CD8-positive, alpha-beta memory T cell (primary cell): ENCODE measurements at regions not wholly inside any gene's neighbourhood (a gene's known extent, or its start where the extent isn't known, plus 50 kb on each side); places are given as distances from the start of the nearest gene placed in this dataset.

ENCODE experiments used
- CTCF ChIA-PET: fragments of 350-600 bp; sonication (Branson Sonifier 250); formaldehyde crosslinking; loops from one replicate; lab custom pipeline; 2021; ENCODE audit warnings: antibody characterized with exemption; lab: Charles Lee
- POLR2A ChIA-PET: fragments of 350-600 bp; sonication (Branson Sonifier 250); formaldehyde crosslinking; loops from one replicate; lab custom pipeline; 2021; ENCODE audit warnings: antibody characterized with exemption; lab: Charles Lee
- DNase-seq, 5 donors: peaks; one replicate each; pipeline versions ENCODE4 v3.0.0 to v3.0.0-alpha.2; 2020 to 2022; ENCODE audit warnings: mixed read lengths in 1 of 5
- H3K27ac ChIP-seq: one replicate; pipeline ENCODE4 v1.7.0; 2013; ENCODE audit warnings: low read depth, mild to moderate bottlenecking, low read length, moderate library complexity
- H3K27me3 ChIP-seq: 2 replicates; pipeline ENCODE4 v1.7.0; 2013; ENCODE audit warnings: low read length, mild to moderate bottlenecking; ENCODE audit not compliant: insufficient read depth, poor library complexity, severe bottlenecking
- H3K36me3 ChIP-seq: 2 replicates; pipeline ENCODE4 v1.7.0; 2013; ENCODE audit warnings: mild to moderate bottlenecking, low read length, moderate library complexity; ENCODE audit not compliant: insufficient read depth
- H3K4me1 ChIP-seq: 2 replicates; pipeline ENCODE4 v1.7.0; 2013; ENCODE audit warnings: mild to moderate bottlenecking, low read length, moderate library complexity; ENCODE audit not compliant: insufficient read depth
- H3K4me3 ChIP-seq: 2 replicates; pipeline ENCODE4 v1.7.0; 2013; ENCODE audit warnings: mild to moderate bottlenecking, low read length
- H3K9me3 ChIP-seq: 2 replicates; pipeline ENCODE4 v1.7.0; 2013; ENCODE audit warnings: mild to moderate bottlenecking, low read length
- H3K27ac Mint-ChIP-seq, 8 donors: one replicate each; pipeline ENCODE4 v1.8.0; 2020 to 2021; ENCODE audit warnings: mixed read lengths in 8 of 8, mild to moderate bottlenecking in 6 of 8, inconsistent platforms in 3 of 8, moderate library complexity in 3 of 8
- H3K27me3 Mint-ChIP-seq, 2 donors: one replicate each; pipeline ENCODE4 v1.8.0; 2020 to 2021; ENCODE audit warnings: mixed read lengths in 2 of 2, mild to moderate bottlenecking in 1 of 2, moderate library complexity in 1 of 2
- H3K36me3 Mint-ChIP-seq, 3 donors: one replicate each; pipeline ENCODE4 v1.8.0; 2020 to 2021; ENCODE audit warnings: mixed read lengths in 3 of 3, inconsistent platforms in 1 of 3, mild to moderate bottlenecking in 1 of 3
- H3K4me1 Mint-ChIP-seq, 3 donors: one replicate each; pipeline ENCODE4 v1.8.0; 2020 to 2021; ENCODE audit warnings: mixed read lengths in 3 of 3, inconsistent platforms in 1 of 3, mild to moderate bottlenecking in 1 of 3
- H3K4me3 Mint-ChIP-seq, 7 donors: one replicate each; pipeline ENCODE4 v1.8.0; 2020 to 2021; ENCODE audit warnings: mixed read lengths in 7 of 7, mild to moderate bottlenecking in 6 of 7, moderate library complexity in 4 of 7, inconsistent platforms in 2 of 7
- H3K9me3 Mint-ChIP-seq, 5 donors: one replicate each; pipeline ENCODE4 v1.8.0; 2020 to 2022; ENCODE audit warnings: mixed read lengths in 5 of 5, mild to moderate bottlenecking in 3 of 5, moderate library complexity in 2 of 5, inconsistent platforms in 1 of 5

DNA sequence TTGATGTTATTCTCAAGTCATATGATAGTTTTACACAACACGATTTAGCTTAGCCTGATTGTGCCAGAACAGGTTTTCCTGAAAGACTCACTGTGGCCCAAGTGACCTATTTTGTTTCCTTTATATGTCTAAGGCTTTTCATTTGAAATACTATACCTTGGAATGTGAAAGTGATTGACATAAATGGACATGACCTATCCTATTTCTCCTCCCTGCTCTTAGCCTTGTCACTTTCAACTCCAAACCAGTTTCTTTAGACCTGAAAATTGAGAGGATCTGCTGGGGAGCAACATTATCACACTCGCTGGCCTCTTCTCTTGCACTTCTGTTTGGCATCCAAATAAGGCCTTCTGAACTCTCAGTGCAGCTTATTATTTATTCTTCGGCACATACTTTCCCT lies 496.8 kb downstream of the MAT2B start:
- ChIA-PET POLR2A (no interaction called here), CTCF (no interaction called here)
- no peaks in the 10 kb centered on the region for H3K36me3 ChIP-seq
- Mint-ChIP-seq H3K9me3 (peaks cover 1 to 20% (median 2%) of the 10 kb centered on the region in 5 donors), H3K4me1 (no peaks in the 10 kb centered on the region), H3K27ac (no peak overlapping the region), H3K27me3 (peaks cover 0 to 1% of the 10 kb centered on the region in 2 donors), H3K4me3 (no peak overlapping the region), H3K36me3 (no peaks in the 10 kb centered on the region)
- DNase-seq = no peak
- H3K4me1 ChIP-seq = no peaks in the 10 kb centered on the region
- no peak overlapping the region for H3K4me3 ChIP-seq
- H3K27ac ChIP-seq = no peak overlapping the region
- no peaks in the 10 kb centered on the region for H3K9me3 ChIP-seq
- no peaks in the 10 kb centered on the region for H3K27me3 ChIP-seq

DNA sequence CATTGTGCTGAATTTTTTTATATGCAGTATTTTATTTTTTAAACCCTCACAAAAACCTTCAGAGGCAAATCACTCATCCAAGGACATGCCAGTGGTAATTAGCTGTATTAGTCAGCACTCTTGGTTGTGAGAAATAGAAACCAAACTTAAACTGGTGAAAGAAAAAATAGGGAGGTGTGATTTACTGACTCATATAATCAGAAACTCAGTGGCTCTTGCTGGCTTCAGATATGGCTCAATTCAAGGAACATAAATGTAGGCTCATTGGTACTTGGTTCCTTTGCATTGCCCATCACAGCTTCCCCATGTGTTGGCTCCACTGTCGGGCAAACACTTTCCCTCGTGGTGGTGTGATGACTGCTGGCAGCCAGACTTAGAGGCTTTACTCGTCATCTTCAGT lies 497.2 kb downstream of the MAT2B start:
- H3K9me3 ChIP-seq = no peaks in the 10 kb centered on the region
- no peak overlapping the region for H3K27ac ChIP-seq
- no peak overlapping the region for H3K4me3 ChIP-seq
- Mint-ChIP-seq H3K27me3 (peaks cover 0 to 1% of the 10 kb centered on the region in 2 donors), H3K4me1 (no peaks in the 10 kb centered on the region), H3K9me3 (peaks cover 0 to 20% (median 2%) of the 10 kb centered on the region in 5 donors), H3K4me3 (no peak overlapping the region), H3K36me3 (no peaks in the 10 kb centered on the region), H3K27ac (no peak overlapping the region)
- H3K27me3 ChIP-seq = no peaks in the 10 kb centered on the region
- DNase-seq = no peak
- no peaks in the 10 kb centered on the region for H3K36me3 ChIP-seq
- CTCF ChIA-PET = no interaction called here
- no peaks in the 10 kb centered on the region for H3K4me1 ChIP-seq
- POLR2A ChIA-PET = no interaction called here

DNA sequence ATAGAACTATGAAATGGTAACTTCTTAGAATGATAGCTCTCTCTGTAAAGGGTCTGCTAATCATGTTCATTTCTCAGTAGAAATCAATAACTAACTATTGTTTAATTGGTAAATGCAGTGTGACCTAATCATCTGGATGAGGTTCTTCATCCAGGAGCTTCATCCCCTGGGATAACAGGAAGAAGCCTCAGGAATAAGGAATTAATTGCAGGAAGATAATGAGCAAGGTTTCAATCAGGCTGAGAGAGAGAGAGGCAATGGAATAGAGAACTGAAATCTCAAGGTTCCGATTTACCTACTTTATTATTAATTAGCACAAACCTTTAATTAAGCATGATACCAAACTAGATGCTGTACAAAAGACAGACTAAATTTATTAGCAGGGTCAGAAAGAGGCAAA lies 499.7 kb downstream of the MAT2B start:
- H3K9me3 ChIP-seq = no peaks in the 10 kb centered on the region
- Mint-ChIP-seq H3K36me3 (no peaks in the 10 kb centered on the region), H3K4me1 (no peaks in the 10 kb centered on the region), H3K9me3 (peaks cover 0 to 16% (median 2%) of the 10 kb centered on the region in 5 donors), H3K4me3 (no peak overlapping the region), H3K27me3 (peaks cover 0 to 1% of the 10 kb centered on the region in 2 donors), H3K27ac (no peak overlapping the region)
- no peaks in the 10 kb centered on the region for H3K4me1 ChIP-seq
- DNase-seq = no peak
- CTCF ChIA-PET = no interaction called here
- H3K27me3 ChIP-seq = no peaks in the 10 kb centered on the region
- no peak overlapping the region for H3K4me3 ChIP-seq
- no peak overlapping the region for H3K27ac ChIP-seq
- POLR2A ChIA-PET = no interaction called here
- H3K36me3 ChIP-seq = no peaks in the 10 kb centered on the region

DNA sequence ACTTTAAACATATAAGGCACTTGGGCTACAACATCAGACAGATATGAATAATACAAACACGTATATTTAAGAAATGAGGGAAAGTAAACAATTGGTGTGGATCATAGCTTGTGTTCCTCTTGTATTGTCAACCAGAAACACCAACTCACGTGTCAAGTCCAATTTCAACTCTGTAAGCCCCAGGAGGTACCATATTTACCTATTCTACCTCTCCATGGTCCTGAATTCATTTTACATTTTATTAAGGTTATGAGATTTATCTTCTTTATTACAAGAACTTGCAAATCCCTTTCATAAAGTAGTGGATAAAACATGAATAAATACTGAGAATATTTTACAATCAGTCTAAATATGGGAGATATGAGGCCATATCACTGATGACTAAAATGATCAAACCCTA lies 501.6 kb downstream of the MAT2B start:
- H3K4me1 Mint-ChIP-seq = no peaks in the 10 kb centered on the region
- Histone ChIP-seq H3K36me3 (no peaks in the 10 kb centered on the region), H3K27me3 (no peaks in the 10 kb centered on the region), H3K4me3 (no peak overlapping the region), H3K9me3 (no peaks in the 10 kb centered on the region), H3K4me1 (no peaks in the 10 kb centered on the region), H3K27ac (no peak overlapping the region)
- peaks cover 0 to 1% of the 10 kb centered on the region in 2 donors for H3K27me3 Mint-ChIP-seq
- peaks cover 0 to 13% (median 2%) of the 10 kb centered on the region in 5 donors for H3K9me3 Mint-ChIP-seq
- no peak overlapping the region for H3K4me3 Mint-ChIP-seq
- DNase-seq = no peak
- POLR2A ChIA-PET = no interaction called here
- CTCF ChIA-PET = no interaction called here
- no peaks in the 10 kb centered on the region for H3K36me3 Mint-ChIP-seq
- no peak overlapping the region for H3K27ac Mint-ChIP-seq

DNA sequence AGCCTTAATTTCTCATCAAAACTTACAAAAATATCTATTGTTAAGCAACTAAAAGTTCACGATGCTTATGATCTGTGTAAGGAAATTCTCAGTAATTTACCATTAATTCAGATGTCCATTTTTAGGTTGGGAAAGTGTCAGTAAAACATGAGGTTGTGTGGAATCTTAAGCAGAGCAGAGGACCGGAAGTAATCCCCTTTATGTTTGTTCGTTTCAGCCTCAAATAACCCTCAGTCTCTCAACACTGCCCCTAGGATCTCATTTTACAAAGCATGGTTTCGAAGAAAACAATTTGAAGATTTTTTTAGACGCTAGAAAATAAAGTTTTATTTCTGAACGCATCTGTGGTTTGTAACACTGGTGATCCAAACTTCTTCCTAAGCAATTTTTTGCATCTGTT lies 504.2 kb downstream of the MAT2B start:
- no peak for DNase-seq
- ChIA-PET CTCF (no interaction called here), POLR2A (no interaction called here)
- Mint-ChIP-seq H3K36me3 (no peaks in the 10 kb centered on the region), H3K4me1 (no peaks in the 10 kb centered on the region), H3K4me3 (no peak overlapping the region), H3K27me3 (no peaks in the 10 kb centered on the region), H3K27ac (no peak overlapping the region), H3K9me3 (peaks cover 0 to 13% (median 2%) of the 10 kb centered on the region in 5 donors)
- H3K9me3 ChIP-seq = no peaks in the 10 kb centered on the region
- no peak overlapping the region for H3K27ac ChIP-seq
- no peak overlapping the region for H3K4me3 ChIP-seq
- no peaks in the 10 kb centered on the region for H3K4me1 ChIP-seq
- H3K36me3 ChIP-seq = no peaks in the 10 kb centered on the region
- H3K27me3 ChIP-seq = no peaks in the 10 kb centered on the region

DNA sequence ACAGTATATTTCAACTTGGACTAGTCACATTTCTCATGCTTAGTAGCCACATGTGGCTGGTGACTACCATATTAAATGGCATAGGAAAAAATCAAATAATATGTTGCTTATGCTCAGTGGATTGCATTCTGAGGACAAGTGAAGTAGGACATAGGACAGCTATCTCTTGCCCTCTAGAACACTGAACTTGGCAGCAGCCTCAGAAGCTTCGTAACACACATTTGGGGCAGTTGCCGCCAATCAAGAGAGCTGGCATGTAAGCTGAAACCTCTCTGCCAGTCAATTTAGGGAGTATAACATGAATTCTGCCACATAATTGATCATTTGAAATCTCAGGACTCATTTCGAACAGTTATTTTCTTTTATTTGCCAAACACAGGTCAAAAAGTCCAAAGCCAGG lies 505.5 kb downstream of the MAT2B start:
- Histone ChIP-seq H3K36me3 (no peaks in the 10 kb centered on the region), H3K27ac (no peak overlapping the region), H3K9me3 (no peaks in the 10 kb centered on the region), H3K27me3 (no peaks in the 10 kb centered on the region), H3K4me3 (no peak overlapping the region), H3K4me1 (no peaks in the 10 kb centered on the region)
- Mint-ChIP-seq H3K9me3 (peaks cover 0 to 7% (median 2%) of the 10 kb centered on the region in 5 donors), H3K27me3 (no peaks in the 10 kb centered on the region), H3K4me1 (no peaks in the 10 kb centered on the region), H3K27ac (no peak overlapping the region), H3K36me3 (no peaks in the 10 kb centered on the region), H3K4me3 (no peak overlapping the region)
- ChIA-PET POLR2A (no interaction called here), CTCF (interaction anchor here (0.6 kb wide), 1 partner anchor 106 kb away, joined by 3 read pairs; no protein-coding TSS in a partner anchor)
- DNase-seq = no peak

DNA sequence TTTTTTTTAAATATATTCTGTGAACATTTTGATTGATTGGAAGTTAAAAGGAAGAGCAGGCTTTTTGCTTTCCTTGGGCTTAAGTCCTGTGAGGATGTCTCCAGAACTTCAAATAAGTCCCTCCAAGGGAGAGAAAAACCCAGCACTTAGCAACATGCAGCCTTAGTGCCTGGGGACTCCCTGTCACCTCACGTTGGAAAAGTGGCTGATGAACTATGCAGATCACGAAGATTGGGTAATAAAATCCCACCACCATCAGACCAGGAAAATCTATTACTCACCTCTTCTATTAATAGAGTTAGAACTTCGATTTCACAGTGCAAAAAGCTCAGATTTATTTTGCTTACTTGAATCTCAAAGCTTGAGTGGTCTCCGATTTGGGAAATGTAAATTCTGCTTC lies 507.0 kb downstream of the MAT2B start:
- H3K9me3 Mint-ChIP-seq = peaks cover 0 to 2% (median 0%) of the 10 kb centered on the region in 5 donors
- H3K4me1 Mint-ChIP-seq = no peaks in the 10 kb centered on the region

DNA sequence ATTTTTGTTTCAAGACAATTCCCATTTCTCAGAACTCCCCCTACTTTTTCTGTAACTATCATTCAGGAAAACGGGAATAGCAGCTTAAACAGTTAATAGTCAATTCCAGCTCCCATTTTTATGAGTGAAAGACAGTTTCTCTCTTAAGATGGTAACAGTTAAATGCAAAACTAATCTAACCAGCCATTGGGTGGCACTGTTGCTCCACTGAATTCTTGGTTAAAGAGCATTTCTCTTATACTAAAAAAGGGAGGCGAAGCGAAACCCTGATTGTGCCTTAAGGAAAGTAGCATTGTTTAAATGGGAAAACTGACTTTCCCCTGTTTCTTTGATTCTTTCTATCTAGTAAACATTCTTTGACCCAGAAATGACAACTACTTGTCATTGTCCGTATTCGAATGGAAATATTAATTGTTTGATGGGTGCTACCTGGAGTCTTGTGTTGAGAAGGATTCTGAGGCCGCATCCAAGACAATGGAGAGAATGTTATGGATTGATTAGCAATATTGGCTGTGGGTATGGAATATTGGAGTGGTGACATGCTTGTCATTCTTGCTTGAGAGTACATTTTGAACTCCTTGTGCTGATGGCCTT lies 507.8 kb downstream of the MAT2B start:
- Histone ChIP-seq H3K36me3 (no peaks in the 10 kb centered on the region), H3K4me1 (no peaks in the 10 kb centered on the region), H3K4me3 (no peak overlapping the region), H3K27ac (no peak overlapping the region), H3K27me3 (no peaks in the 10 kb centered on the region), H3K9me3 (no peaks in the 10 kb centered on the region)
- Mint-ChIP-seq H3K4me3 (no peak overlapping the region), H3K27me3 (no peaks in the 10 kb centered on the region), H3K9me3 (peaks cover 0 to 2% (median 0%) of the 10 kb centered on the region in 5 donors), H3K27ac (no peak overlapping the region), H3K36me3 (no peaks in the 10 kb centered on the region), H3K4me1 (no peaks in the 10 kb centered on the region)
- POLR2A ChIA-PET = no interaction called here
- CTCF ChIA-PET = no interaction called here
- DNase-seq = peak in 2 of 5 donors; percentile 5 to 8

More for the DNA sequence above, 507.0 kb downstream of the MAT2B start:
- no peak overlapping the region for H3K27ac ChIP-seq
- Mint-ChIP-seq H3K4me3 (no peak overlapping the region), H3K27me3 (no peaks in the 10 kb centered on the region), H3K27ac (no peak overlapping the region), H3K36me3 (no peaks in the 10 kb centered on the region)
- no peaks in the 10 kb centered on the region for H3K27me3 ChIP-seq
- no peak for DNase-seq
- ChIA-PET CTCF (no interaction called here), POLR2A (no interaction called here)
- no peaks in the 10 kb centered on the region for H3K9me3 ChIP-seq
- no peak overlapping the region for H3K4me3 ChIP-seq
- H3K4me1 ChIP-seq = no peaks in the 10 kb centered on the region
- no peaks in the 10 kb centered on the region for H3K36me3 ChIP-seq
